SU-DHL-6 (cell line): ENCODE measurements at regions not wholly inside any gene's neighbourhood (a gene's known extent, or its start where the extent isn't known, plus 50 kb on each side); places are given as distances from the start of the nearest gene placed in this dataset.

ENCODE experiments used
- H2AFZ ChIP-seq: fragments of 200-600 bp; sonication (generic); 2 replicates; pipeline ENCODE4 v1.6.1; 2014; ENCODE audit warnings: low read depth, mild to moderate bottlenecking, moderate library complexity, mixed read lengths, antibody characterized with exemption, low read length; ENCODE audit not compliant: severe bottlenecking
- H3F3A ChIP-seq: fragments of 200-600 bp; shearing (Covaris generic); 2 replicates; pipeline ENCODE4 v1.6.0; 2016; ENCODE audit warnings: antibody characterized with exemption, mild to moderate bottlenecking; ENCODE audit not compliant: insufficient read depth
- H3K27ac ChIP-seq: fragments of 200-600 bp; sonication (generic); 2 replicates; pipeline ENCODE4 v1.5.1; 2016; ENCODE audit warnings: low read depth, mild to moderate bottlenecking, low read length, moderate library complexity, mixed read lengths
- H3K27me3 ChIP-seq: fragments of 200-600 bp; sonication (generic), shearing (Covaris generic); 2 replicates; pipeline ENCODE4 v1.6.0; 2014; ENCODE audit warnings: mild to moderate bottlenecking, low read length
- H3K36me3 ChIP-seq: fragments of 200-600 bp; sonication (generic); 2 replicates; pipeline ENCODE4 v1.6.1; 2014; ENCODE audit warnings: mild to moderate bottlenecking, low read length, mixed read lengths
- H3K4me2 ChIP-seq: fragments of 300-600, 200-600 bp; shearing (Covaris generic), sonication (generic); 2 replicates; pipeline ENCODE4 v1.6.0; 2014; ENCODE audit warnings: low read length, low read depth, mild to moderate bottlenecking; ENCODE audit not compliant: poor library complexity, severe bottlenecking
- H3K4me3 ChIP-seq: fragments of 200-600 bp; sonication (generic); 2 replicates; pipeline ENCODE4 v1.5.1; 2014; ENCODE audit warnings: antibody characterized with exemption, low read length, mild to moderate bottlenecking, mixed read lengths; ENCODE audit not compliant: insufficient read depth, poor library complexity, severe bottlenecking
- H3K79me2 ChIP-seq: fragments of 200-600 bp; sonication (generic); 2 replicates; pipeline ENCODE4 v1.6.1; 2014; ENCODE audit warnings: mild to moderate bottlenecking, low read length, moderate library complexity; ENCODE audit not compliant: insufficient read depth
- H3K9ac ChIP-seq: fragments of 200-600 bp; sonication (generic); 2 replicates; pipeline ENCODE4 v1.7.0; 2014; ENCODE audit warnings: mild to moderate bottlenecking, low read length
- H3K9me2 ChIP-seq: fragments of 200-600 bp; sonication (generic); replicated peaks from 2 replicates; pipeline ENCODE4 v1.6.1; 2014; ENCODE audit warnings: low read length; ENCODE audit not compliant: insufficient read depth
- H3K9me3 ChIP-seq: fragments of 200-600 bp; sonication (generic); 2 replicates; pipeline ENCODE4 v1.6.1; 2014; ENCODE audit warnings: low read length, mixed read lengths; ENCODE audit not compliant: insufficient read depth
- H4K20me1 ChIP-seq: fragments of 200-600 bp; sonication (generic); 2 replicates; pipeline ENCODE4 v1.6.1; 2014; ENCODE audit warnings: low read depth, mild to moderate bottlenecking, antibody characterized with exemption, low read length, moderate library complexity, mixed read lengths
- EZH2phosphoT487 ChIP-seq: fragments of 200-600 bp; sonication (generic), shearing (Covaris generic); conservative IDR thresholded peaks from 2 replicates; pipeline ENCODE4 v1.6.1; 2018; ENCODE audit warnings: mild to moderate bottlenecking, antibody characterized with exemption, low read length, moderate library complexity, mixed read lengths
- TF ChIP-seq, protein P1 (sequence below): fragments of 200-600 bp; sonication (generic); IDR thresholded peaks from one replicate; pipeline ENCODE4 v1.5.1; 2017; ENCODE audit warnings: antibody characterized with exemption, mild to moderate bottlenecking, low read length, moderate library complexity; ENCODE audit not compliant: insufficient read depth, poor library complexity, severe bottlenecking

- Histone ChIP-seq H3K27me3 (no peaks in the 10 kb centered on the region), H3K9me3 (no peaks in the 10 kb centered on the region), H3K9me2 (no peaks in the 10 kb centered on the region), H3F3A (no peaks in the 10 kb centered on the region), H3K4me2 (no peak overlapping the region), H4K20me1 (no peaks in the 10 kb centered on the region), H3K9ac (no peak overlapping the region), H3K4me3 (no peak overlapping the region), H2AFZ (no peak overlapping the region), H3K36me3 (no peaks in the 10 kb centered on the region), H3K27ac (no peak overlapping the region), H3K79me2 (no peaks in the 10 kb centered on the region)
- no peak for TF ChIP-seq EZH2phosphoT487
- TF ChIP-seq, protein P1, sequence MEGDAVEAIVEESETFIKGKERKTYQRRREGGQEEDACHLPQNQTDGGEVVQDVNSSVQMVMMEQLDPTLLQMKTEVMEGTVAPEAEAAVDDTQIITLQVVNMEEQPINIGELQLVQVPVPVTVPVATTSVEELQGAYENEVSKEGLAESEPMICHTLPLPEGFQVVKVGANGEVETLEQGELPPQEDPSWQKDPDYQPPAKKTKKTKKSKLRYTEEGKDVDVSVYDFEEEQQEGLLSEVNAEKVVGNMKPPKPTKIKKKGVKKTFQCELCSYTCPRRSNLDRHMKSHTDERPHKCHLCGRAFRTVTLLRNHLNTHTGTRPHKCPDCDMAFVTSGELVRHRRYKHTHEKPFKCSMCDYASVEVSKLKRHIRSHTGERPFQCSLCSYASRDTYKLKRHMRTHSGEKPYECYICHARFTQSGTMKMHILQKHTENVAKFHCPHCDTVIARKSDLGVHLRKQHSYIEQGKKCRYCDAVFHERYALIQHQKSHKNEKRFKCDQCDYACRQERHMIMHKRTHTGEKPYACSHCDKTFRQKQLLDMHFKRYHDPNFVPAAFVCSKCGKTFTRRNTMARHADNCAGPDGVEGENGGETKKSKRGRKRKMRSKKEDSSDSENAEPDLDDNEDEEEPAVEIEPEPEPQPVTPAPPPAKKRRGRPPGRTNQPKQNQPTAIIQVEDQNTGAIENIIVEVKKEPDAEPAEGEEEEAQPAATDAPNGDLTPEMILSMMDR: no peak
These were observed 239.9 kb upstream of the SLC10A2 start for GRCh38 chr13:103306163-103306562.

DNA sequence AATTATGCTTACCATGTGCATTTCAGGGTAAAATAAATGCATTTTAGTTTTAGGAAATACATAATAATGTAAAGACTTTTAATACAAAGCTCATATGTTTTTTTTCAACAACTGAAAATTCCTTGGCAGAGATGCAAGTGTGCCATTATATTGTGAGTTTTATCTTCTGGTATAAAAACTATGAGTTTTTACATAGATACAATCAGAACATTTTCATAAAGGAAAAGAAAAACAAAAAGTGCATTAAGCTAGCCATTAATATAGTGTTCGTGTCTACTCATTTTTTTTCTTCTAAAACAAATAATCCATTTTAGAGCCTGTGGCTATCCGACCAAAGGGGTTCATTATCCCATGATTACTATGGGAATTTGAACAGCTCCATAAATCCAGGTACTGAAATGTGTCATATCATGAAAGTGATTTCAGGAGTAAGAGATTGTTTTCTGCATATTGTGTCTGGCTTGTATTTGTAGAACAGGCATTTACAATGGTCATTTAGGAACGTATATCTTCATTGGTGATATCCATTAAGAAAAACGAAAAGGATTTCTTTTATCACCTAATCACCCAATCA lies 236.9 kb upstream of the SLC10A2 start:
- Histone ChIP-seq H4K20me1 (no peaks in the 10 kb centered on the region), H3K4me2 (no peak overlapping the region), H3K36me3 (no peaks in the 10 kb centered on the region), H3K27ac (no peak overlapping the region), H3K9me3 (no peaks in the 10 kb centered on the region), H3K9me2 (no peaks in the 10 kb centered on the region), H3K79me2 (no peaks in the 10 kb centered on the region), H2AFZ (no peak overlapping the region), H3F3A (no peaks in the 10 kb centered on the region), H3K9ac (no peak overlapping the region), H3K27me3 (no peaks in the 10 kb centered on the region), H3K4me3 (no peak overlapping the region)
- TF ChIP-seq, protein P1: no peak
- no peak for TF ChIP-seq EZH2phosphoT487

DNA sequence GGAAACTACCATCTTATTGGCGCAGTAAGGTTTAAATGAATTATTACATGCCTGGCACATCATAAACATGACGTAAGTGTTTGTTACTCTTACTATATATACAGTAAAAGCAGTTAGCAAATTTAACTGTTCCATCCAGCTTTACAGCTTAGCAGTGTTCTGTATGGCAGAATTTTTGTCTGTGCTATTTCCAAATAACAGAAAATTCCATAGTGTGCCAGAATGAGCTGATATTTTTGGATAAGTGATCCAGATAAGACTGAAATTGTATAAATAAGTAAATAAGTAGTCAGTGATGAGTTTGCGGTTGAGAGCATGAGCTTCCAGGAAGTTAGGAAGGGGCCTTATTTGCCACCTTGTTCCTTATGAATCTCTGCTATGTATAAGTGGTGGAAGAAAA lies 236.5 kb upstream of the SLC10A2 start:
- TF ChIP-seq EZH2phosphoT487: no peak
- TF ChIP-seq, protein P1: no peak
- no peaks in the 10 kb centered on the region for H3K79me2 ChIP-seq
- no peaks in the 10 kb centered on the region for H3K36me3 ChIP-seq

More for the DNA sequence above, 236.5 kb upstream of the SLC10A2 start:
- H3K9ac ChIP-seq: no peak overlapping the region
- H3K4me2 ChIP-seq: no peak overlapping the region
- no peaks in the 10 kb centered on the region for H3K27me3 ChIP-seq
- H3K4me3 ChIP-seq: no peak overlapping the region
- no peaks in the 10 kb centered on the region for H4K20me1 ChIP-seq
- H3F3A ChIP-seq: no peaks in the 10 kb centered on the region
- H2AFZ ChIP-seq: no peak overlapping the region
- H3K27ac ChIP-seq: no peak overlapping the region
- no peaks in the 10 kb centered on the region for H3K9me2 ChIP-seq
- H3K9me3 ChIP-seq: no peaks in the 10 kb centered on the region
